ENCODE measurements at regions not wholly inside any gene's neighbourhood (a gene's known extent, or its start where the extent isn't known, plus 50 kb on each side); places are given as distances from the start of the nearest gene placed in this dataset.

- no peak overlapping the region for H3K9ac ChIP-seq (ENCODE audit: low read length)
- no peaks in the 10 kb centered on the region for H3K27me3 ChIP-seq (ENCODE audit: insufficient read depth, low read length)
- H2AFZ ChIP-seq (ENCODE audit: low read length): no peak overlapping the region
- no peaks in the 10 kb centered on the region for H3K36me3 ChIP-seq (ENCODE audit: insufficient read depth, low read length)
- H3K4me1 ChIP-seq (ENCODE audit: insufficient read depth, low read length, severe bottlenecking): no peaks in the 10 kb centered on the region
- H4K20me1 ChIP-seq (ENCODE audit: insufficient read depth, low read length): no peaks in the 10 kb centered on the region
- H3K79me2 ChIP-seq (ENCODE audit: insufficient read depth, low read length): no peaks in the 10 kb centered on the region
- no peaks in the 10 kb centered on the region for H3K9me2 ChIP-seq (ENCODE audit: low read depth, low read length)
- no peak for TF ChIP-seq CTCF (IDR thresholded peaks at IDR 0.05; ENCODE audit: low read length)
- H3K27ac ChIP-seq (ENCODE audit: low read depth, low read length, poor library complexity, severe bottlenecking): no peak overlapping the region
- no peaks in the 10 kb centered on the region for H3K9me3 ChIP-seq (ENCODE audit: low read length)
- H3F3A ChIP-seq (ENCODE audit: insufficient read depth, low read length): no peaks in the 10 kb centered on the region
- no peak overlapping the region for H3K4me3 ChIP-seq (ENCODE audit: low read depth, low read length, poor library complexity, severe bottlenecking)
- H3K4me2 ChIP-seq (ENCODE audit: low read length): no peak overlapping the region
These were observed 51.5 kb upstream of the CMKLR1 start for GRCh38 chr12:108390495-108391203.

DNA sequence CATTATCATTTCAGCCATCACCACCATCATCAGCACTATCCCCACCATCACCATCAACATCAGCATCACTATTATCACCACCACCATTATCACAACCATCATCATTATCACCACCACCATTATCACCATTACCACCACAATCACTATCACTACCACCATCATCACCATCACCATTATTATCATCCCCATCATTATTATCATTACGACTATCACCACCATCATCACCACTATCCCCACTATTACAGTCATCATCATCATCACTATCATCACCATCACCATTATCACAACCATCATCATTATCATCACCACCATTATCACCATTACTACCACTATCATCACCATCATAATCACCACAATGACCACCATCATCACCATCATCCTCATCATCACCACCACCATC lies 50.4 kb upstream of the CMKLR1 start:
- Histone ChIP-seq H3K9ac (ENCODE audit: low read length) (no peak overlapping the region), H3K4me3 (ENCODE audit: low read depth, low read length, poor library complexity, severe bottlenecking) (no peak overlapping the region), H3K9me3 (ENCODE audit: low read length) (no peaks in the 10 kb centered on the region), H3K27me3 (ENCODE audit: insufficient read depth, low read length) (no peaks in the 10 kb centered on the region), H3F3A (ENCODE audit: insufficient read depth, low read length) (no peaks in the 10 kb centered on the region), H3K9me2 (ENCODE audit: low read depth, low read length) (no peaks in the 10 kb centered on the region), H3K27ac (ENCODE audit: low read depth, low read length, poor library complexity, severe bottlenecking) (no peak overlapping the region), H2AFZ (ENCODE audit: low read length) (no peak overlapping the region), H3K4me2 (ENCODE audit: low read length) (no peak overlapping the region), H3K79me2 (ENCODE audit: insufficient read depth, low read length) (no peaks in the 10 kb centered on the region), H3K36me3 (ENCODE audit: insufficient read depth, low read length) (no peaks in the 10 kb centered on the region), H3K4me1 (ENCODE audit: insufficient read depth, low read length, severe bottlenecking) (no peaks in the 10 kb centered on the region), H4K20me1 (ENCODE audit: insufficient read depth, low read length) (no peaks in the 10 kb centered on the region)
- no peak for TF ChIP-seq CTCF (IDR thresholded peaks at IDR 0.05; ENCODE audit: low read length)
- TF ChIP-seq EZH2 (IDR thresholded peaks at IDR 0.05; ENCODE audit: borderline replicate concordance, low read length): no peak

Data from OCI-LY1 (cell line).